ENCODE measurements at regions not wholly inside any gene's neighbourhood (a gene's known extent, or its start where the extent isn't known, plus 50 kb on each side); places are given as distances from the start of the nearest gene placed in this dataset.
"Not testable (repeated sequence)": the region's sequence is repeated elsewhere in the genome, so short reads cannot be mapped to it uniquely, and the experiment has no call there.

DNA sequence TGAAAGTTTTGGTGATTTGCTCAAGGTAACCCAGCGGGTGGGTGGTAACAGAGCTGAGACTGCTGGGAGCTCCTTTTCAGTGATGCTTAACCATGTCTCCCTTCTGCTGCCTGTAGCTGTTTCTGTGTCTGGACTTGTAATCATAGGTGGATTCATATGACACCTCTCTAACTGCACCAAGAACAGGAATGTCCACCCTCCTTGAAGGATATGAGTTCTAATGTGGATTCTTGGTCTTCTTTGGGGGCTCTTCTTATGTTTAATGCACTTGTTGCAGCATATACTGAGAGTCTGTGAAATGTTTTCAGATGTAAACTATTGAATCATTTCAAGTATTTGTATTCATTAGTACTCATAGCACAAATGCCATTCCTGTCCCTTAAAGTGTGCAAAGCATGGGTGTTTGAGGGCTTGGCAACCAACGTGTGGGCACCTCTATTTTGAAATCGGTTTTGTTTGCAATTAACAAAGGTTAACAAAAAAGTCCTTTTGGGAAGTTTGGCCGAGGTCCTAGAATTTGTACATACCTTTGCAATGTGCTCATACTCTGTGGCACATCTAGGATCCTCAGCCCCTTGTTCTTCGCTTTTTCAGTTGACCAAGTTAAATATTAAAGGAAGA, 138.0 kb downstream of the SOX4 start:
- Histone ChIP-seq H3K4me1 (peaks cover 11% of the 10 kb centered on the region), H3K9me3 (no peaks in the 10 kb centered on the region), H3K36me3 (no peaks in the 10 kb centered on the region), H3K27ac (peak overlapping the region; percentile 46), H3K4me3 (no peak overlapping the region), H3K27me3 (ENCODE audit: low read depth) (no peaks in the 10 kb centered on the region)
- peak; percentile 92 to 96 for ATAC-seq
- intact Hi-C loops (cut with DNase I) = no loop called here
- DNase-seq = no peak
- no peak for TF ChIP-seq CTCF (IDR thresholded peaks at IDR 0.05)

GRCh38 chr6:21732032-21732730, 138.6 kb downstream of the SOX4 start:
- H3K9me3 ChIP-seq; DNase-seq; H3K36me3 ChIP-seq; intact Hi-C loops (cut with DNase I); H3K27me3 ChIP-seq (ENCODE audit: low read depth); H3K4me3 ChIP-seq: not testable (repeated sequence)
- Histone ChIP-seq H3K27ac (peak overlapping the region; percentile 46), H3K4me1 (peaks cover 11% of the 10 kb centered on the region)
- ATAC-seq = peak; percentile 48 to 61

DNA sequence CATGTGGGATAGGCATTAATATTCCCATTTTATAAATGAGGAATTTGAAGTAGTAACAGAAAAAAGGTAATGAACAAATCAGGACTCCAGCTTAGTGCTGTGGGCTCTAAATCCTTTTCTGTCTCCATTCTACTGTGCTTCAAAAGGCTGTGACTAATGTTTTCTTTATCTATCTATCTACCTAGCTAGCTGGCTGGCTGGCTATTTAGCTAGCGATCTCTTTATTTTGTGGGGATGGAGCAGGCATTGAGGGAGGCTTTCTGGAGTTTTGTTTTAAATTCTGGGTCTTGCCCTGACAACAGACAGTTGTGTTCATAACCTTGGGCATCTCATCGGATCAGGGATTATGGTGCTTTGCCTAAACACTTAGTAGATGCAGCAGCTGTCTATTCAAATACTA, 139.2 kb downstream of the SOX4 start:
- Histone ChIP-seq H3K4me3 (no peak overlapping the region), H3K9me3 (no peaks in the 10 kb centered on the region), H3K27ac (no peak overlapping the region), H3K27me3 (ENCODE audit: low read depth) (no peaks in the 10 kb centered on the region), H3K36me3 (no peaks in the 10 kb centered on the region), H3K4me1 (peaks cover 11% of the 10 kb centered on the region)
- no peak for TF ChIP-seq CTCF (IDR thresholded peaks at IDR 0.05)
- no peak for ATAC-seq
- no peak for DNase-seq
- intact Hi-C loops (cut with DNase I) = no loop called here

DNA sequence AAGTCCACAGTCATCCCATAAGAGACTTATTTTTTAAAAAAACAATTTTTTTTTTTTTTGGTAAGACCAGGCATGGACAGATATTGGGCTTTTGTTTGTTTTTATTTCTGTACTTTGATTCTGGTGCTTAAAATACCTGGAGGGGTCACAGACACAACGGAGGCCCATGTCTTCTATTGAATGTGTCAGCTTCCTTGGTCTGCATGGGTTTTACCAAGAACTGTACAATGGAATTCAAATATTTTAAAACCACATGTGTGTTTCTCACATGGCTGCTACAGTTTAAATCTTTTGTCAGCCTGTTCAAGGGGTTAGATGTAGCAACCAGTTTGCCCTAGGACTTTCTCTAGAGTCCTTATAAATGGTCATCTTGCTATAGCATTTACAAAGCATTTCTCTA, 139.8 kb downstream of the SOX4 start:
- ATAC-seq (no peak), DNase-seq (no peak)
- Histone ChIP-seq H3K4me3 (no peak overlapping the region), H3K9me3 (no peaks in the 10 kb centered on the region), H3K27ac (no peak overlapping the region), H3K27me3 (ENCODE audit: low read depth) (no peaks in the 10 kb centered on the region), H3K36me3 (no peaks in the 10 kb centered on the region), H3K4me1 (peaks cover 11% of the 10 kb centered on the region)
- no peak for TF ChIP-seq CTCF (IDR thresholded peaks at IDR 0.05)
- intact Hi-C loops (cut with DNase I) = no loop called here

GRCh38 chr6:21734204-21734603, 140.7 kb downstream of the SOX4 start:
- DNase-seq (no peak), ATAC-seq (no peak)
- Histone ChIP-seq H3K36me3 (no peaks in the 10 kb centered on the region), H3K4me3 (no peak overlapping the region), H3K9me3 (no peaks in the 10 kb centered on the region), H3K27me3 (ENCODE audit: low read depth) (no peaks in the 10 kb centered on the region), H3K4me1 (peaks cover 11% of the 10 kb centered on the region), H3K27ac (no peak overlapping the region)
- intact Hi-C loops (cut with DNase I) = no loop called here
- no peak for TF ChIP-seq CTCF (IDR thresholded peaks at IDR 0.05)

Measured in lower lobe of right lung (tissue), 2 donors.